ENCODE measurements at regions not wholly inside any gene's neighbourhood (a gene's known extent, or its start where the extent isn't known, plus 50 kb on each side); places are given as distances from the start of the nearest gene placed in this dataset.

DNA sequence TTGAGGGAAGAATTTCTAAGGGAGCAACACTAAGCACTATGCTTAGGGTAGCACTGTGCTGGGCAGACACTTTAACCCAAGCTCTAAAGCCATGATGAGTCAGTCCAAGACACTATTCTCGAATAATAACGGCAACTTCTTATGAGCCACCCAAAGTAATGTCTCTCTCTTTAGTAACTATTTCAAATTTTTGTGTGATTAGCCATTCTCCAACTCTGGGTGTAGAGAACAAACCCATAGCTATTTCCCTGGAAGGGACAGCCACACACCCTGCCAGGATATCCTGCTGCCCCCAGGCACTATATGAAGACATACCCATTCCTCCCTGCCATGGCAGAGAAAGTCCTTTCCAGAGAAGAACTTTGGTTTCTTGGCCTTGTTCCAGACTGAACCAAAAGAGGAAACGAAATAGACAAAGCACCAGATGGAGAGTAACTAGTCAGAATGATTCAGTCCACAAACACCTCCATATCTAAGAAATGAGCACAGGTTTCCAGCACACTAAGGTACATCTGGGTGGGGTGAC, 384.9 kb upstream of the THBS1 start:
- no peak overlapping the region for H2AFZ ChIP-seq (ENCODE audit: low read length)
- no peaks in the 10 kb centered on the region for H4K20me1 ChIP-seq (replicated peaks in 1 of 2; ENCODE audit: control insufficient read depth in 1 of 2, insufficient read depth in 2 of 2, low read length in 2 of 2)
- ChIA-PET CTCF (ENCODE audit: partially characterized antibody) (interaction anchor here (1.0 to 1.4 kb wide), 3 partner anchors 11 to 24 kb away, joined by 3 to 4 read pairs (median 3); no protein-coding TSS in a partner anchor), POLR2A (ENCODE audit: partially characterized antibody) (interaction anchor here (1.0 kb wide), 1 partner anchor 9 kb away, joined by 3 read pairs; no protein-coding TSS in a partner anchor)
- no peaks in the 10 kb centered on the region for H3K36me3 ChIP-seq (ENCODE audit: control insufficient read depth in 2 of 4, insufficient read depth in 4 of 4, low read length in 3 of 4)
- H2BK5ac ChIP-seq (ENCODE audit: low read depth, low read length), result no peak overlapping the region
- no peak overlapping the region for H2BK20ac ChIP-seq (ENCODE audit: low read length)
- H3K79me1 ChIP-seq (ENCODE audit: low read depth, low read length), result no peaks in the 10 kb centered on the region
- no peak overlapping the region for H3K4ac ChIP-seq (replicated peaks; ENCODE audit: insufficient read length, low read depth, low read length)
- H3K4me1 ChIP-seq (replicated peaks in 1 of 4; ENCODE audit: control insufficient read depth in 3 of 4, insufficient read depth in 4 of 4, low read length in 3 of 4), result no peaks in the 10 kb centered on the region
- no peak overlapping the region for H3K27ac ChIP-seq (ENCODE audit: low read depth, low read length)
- FAIRE-seq (no peak), DNase-seq (ENCODE audit: low read depth in 1 of 2, low spot score in 2 of 2) (no peak)
- H4K91ac ChIP-seq (replicated peaks; ENCODE audit: insufficient read length, low read length), result no peak overlapping the region
- no peak overlapping the region for H2BK12ac ChIP-seq (ENCODE audit: low read depth, low read length)
- H3K4me3 ChIP-seq (ENCODE audit: extremely low read depth in 1 of 4, insufficient read depth in 2 of 4, low read depth in 3 of 4, low read length in 4 of 4), result no peak overlapping the region
- H3K56ac ChIP-seq (replicated peaks; ENCODE audit: insufficient read length, low read depth, low read length), result no peak overlapping the region
- H3K9ac ChIP-seq (replicated peaks in 1 of 4; ENCODE audit: extremely low read depth in 1 of 4, low read depth in 3 of 4, low read length in 3 of 4), result no peak overlapping the region
- H3K14ac ChIP-seq (ENCODE audit: insufficient read length), result no peak overlapping the region
- H4K5ac ChIP-seq (ENCODE audit: insufficient read length, low read depth, low read length), result no peak overlapping the region
- H3K9me3 ChIP-seq (ENCODE audit: insufficient read depth in 2 of 2, low read depth in 1 of 2, low read length in 1 of 2), result no peaks in the 10 kb centered on the region
- H2BK120ac ChIP-seq (replicated peaks; ENCODE audit: low read depth, low read length), result no peak overlapping the region
- TF ChIP-seq, protein P1, sequence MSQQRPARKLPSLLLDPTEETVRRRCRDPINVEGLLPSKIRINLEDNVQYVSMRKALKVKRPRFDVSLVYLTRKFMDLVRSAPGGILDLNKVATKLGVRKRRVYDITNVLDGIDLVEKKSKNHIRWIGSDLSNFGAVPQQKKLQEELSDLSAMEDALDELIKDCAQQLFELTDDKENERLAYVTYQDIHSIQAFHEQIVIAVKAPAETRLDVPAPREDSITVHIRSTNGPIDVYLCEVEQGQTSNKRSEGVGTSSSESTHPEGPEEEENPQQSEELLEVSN (IDR thresholded peaks at IDR 0.05), result no peak
- TF ChIP-seq CBX5 (IDR thresholded peaks at IDR 0.05; ENCODE audit: low read depth, low read length), result no peak
- TF ChIP-seq POLR2AphosphoS5 (IDR thresholded peaks at IDR 0.05; ENCODE audit: low read depth, low read length), result no peak
- no peak for TF ChIP-seq KDM4A (IDR thresholded peaks at IDR 0.05; ENCODE audit: low read depth, low read length, severe bottlenecking)
- no peak for TF ChIP-seq GTF2F1 (IDR thresholded peaks at IDR 0.05; ENCODE audit: borderline replicate concordance, low read depth, low read length)
- TF ChIP-seq CEBPB (IDR thresholded peaks at IDR 0.05; ENCODE audit: low read depth, low read length), result no peak
- TF ChIP-seq SIN3A (conservative IDR thresholded peaks at IDR 0.05 in 1 of 2, IDR thresholded peaks at IDR 0.05 in 1 of 2; ENCODE audit: low read depth in 1 of 2, low read length in 2 of 2), result no peak
- TF ChIP-seq FOSL1 (IDR thresholded peaks at IDR 0.05; ENCODE audit: insufficient read depth, low read depth, low read length), result no peak
- no peak for TF ChIP-seq RNF2 (IDR thresholded peaks at IDR 0.05; ENCODE audit: borderline replicate concordance, low read depth, low read length, missing control alignments, poor library complexity, severe bottlenecking)
- no peak for TF ChIP-seq SIRT6 (IDR thresholded peaks at IDR 0.05; ENCODE audit: low read length)
- no peak for TF ChIP-seq BACH1 (IDR thresholded peaks at IDR 0.05; ENCODE audit: low read length)
- TF ChIP-seq CREB1 (IDR thresholded peaks at IDR 0.05), result no peak
- no peak for TF ChIP-seq JUND (IDR thresholded peaks at IDR 0.05; ENCODE audit: low read length)
- TF ChIP-seq SUZ12 (IDR thresholded peaks at IDR 0.05; ENCODE audit: low read length), result no peak
- H2AK5ac ChIP-seq (ENCODE audit: low read depth, low read length), result no peak overlapping the region
- H3K4me2 ChIP-seq (ENCODE audit: insufficient read depth in 1 of 2, low read depth in 2 of 2, low read length in 2 of 2), result no peak overlapping the region
- H3K23me2 ChIP-seq (ENCODE audit: low read depth, low read length), result no peaks in the 10 kb centered on the region
- H3K18ac ChIP-seq (ENCODE audit: extremely low read depth, low read length), result no peak overlapping the region
- WGBS, 2 experiments (ENCODE audit: extremely low coverage in 1 of 2, insufficient coverage in 1 of 2, insufficient read length in 1 of 2, insufficient replicate concordance in 2 of 2, low coverage in 1 of 2, low lambda C conversion rate in 2 of 2, missing lambda C conversion rate in 1 of 2), result 92% methylated on average over 3 of the region's 3 CpGs; no CpG with 5 or more reads in 1 of the 2 experiments
- no peak overlapping the region for H2BK15ac ChIP-seq (ENCODE audit: low read length)
- H4K8ac ChIP-seq (ENCODE audit: extremely low read depth, insufficient read depth, low read length), result no peak overlapping the region
- no peak overlapping the region for H3K23ac ChIP-seq (ENCODE audit: insufficient read length)
- no peaks in the 10 kb centered on the region; a peak in 2 of 7 replicates for H3K27me3 ChIP-seq (replicated peaks in 1 of 4; ENCODE audit: control insufficient read depth in 3 of 4, extremely low read depth in 1 of 4, insufficient read depth in 3 of 4, low read length in 3 of 4)
- H3K79me2 ChIP-seq (ENCODE audit: control insufficient read depth in 1 of 2, insufficient read depth in 2 of 2, low read length in 2 of 2), result no peaks in the 10 kb centered on the region
